ENCODE measurements at regions not wholly inside any gene's neighbourhood (a gene's known extent, or its start where the extent isn't known, plus 50 kb on each side); places are given as distances from the start of the nearest gene placed in this dataset.

DNA sequence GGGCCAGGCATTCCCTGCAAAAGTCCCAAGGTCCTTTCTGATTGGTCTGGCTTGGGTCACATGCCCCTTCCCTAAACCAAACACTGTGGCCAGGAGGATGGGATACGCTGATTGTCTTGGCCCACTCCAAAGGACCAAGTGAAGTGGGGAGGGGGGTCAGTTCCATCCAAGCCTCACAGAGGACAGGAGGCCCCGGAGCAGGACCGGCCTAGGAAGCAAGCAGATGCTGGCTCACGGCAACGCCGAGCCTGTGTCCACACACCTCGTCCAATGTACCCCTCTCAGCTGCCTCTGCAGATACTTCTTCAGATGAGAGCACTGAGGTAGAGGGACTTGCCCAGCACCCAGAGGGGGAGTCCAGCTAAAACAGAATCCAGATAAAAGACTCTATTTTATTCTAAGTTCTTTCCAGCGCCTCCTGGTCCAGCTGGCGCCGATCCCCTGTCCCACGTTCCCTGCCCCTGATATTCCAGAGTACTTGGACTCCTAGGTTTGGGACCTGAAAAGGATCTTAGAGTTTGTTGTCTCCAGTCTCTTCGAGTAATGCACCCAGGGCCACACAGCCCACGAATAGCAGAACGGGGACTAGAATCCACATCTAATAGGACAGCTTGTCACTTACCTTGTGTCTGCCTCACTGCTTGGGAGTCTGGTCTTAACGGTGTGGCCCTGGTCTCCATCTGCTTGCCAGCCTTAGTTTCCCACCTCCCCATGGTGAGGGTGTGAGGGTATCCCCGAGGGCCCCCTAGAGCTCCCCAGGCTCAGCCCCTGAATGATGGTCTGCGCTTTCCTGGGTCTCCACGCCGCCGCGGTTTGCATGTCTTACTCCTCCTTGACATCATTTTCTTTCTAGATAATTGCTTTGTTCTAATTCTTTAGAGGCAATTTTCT lies 72.4 kb upstream of the UNC5A start:
- no peak for ATAC-seq
- TF ChIP-seq ISL1 (CRISPR knock-in tag; IDR thresholded peaks at IDR 0.05): no peak
- TF ChIP-seq, protein P1, sequence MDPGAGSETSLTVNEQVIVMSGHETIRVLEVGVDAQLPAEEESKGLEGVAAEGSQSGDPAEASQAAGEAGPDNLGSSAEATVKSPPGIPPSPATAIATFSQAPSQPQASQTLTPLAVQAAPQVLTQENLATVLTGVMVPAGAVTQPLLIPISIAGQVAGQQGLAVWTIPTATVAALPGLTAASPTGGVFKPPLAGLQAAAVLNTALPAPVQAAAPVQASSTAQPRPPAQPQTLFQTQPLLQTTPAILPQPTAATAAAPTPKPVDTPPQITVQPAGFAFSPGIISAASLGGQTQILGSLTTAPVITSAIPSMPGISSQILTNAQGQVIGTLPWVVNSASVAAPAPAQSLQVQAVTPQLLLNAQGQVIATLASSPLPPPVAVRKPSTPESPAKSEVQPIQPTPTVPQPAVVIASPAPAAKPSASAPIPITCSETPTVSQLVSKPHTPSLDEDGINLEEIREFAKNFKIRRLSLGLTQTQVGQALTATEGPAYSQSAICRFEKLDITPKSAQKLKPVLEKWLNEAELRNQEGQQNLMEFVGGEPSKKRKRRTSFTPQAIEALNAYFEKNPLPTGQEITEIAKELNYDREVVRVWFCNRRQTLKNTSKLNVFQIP (CRISPR knock-in tag; IDR thresholded peaks at IDR 0.05; ENCODE audit: borderline replicate concordance, low read depth): no peak
- TF ChIP-seq TCF4 (CRISPR knock-in tag; IDR thresholded peaks at IDR 0.05; ENCODE audit: borderline replicate concordance): no peak
- TF ChIP-seq SNAI2 (CRISPR knock-in tag; IDR thresholded peaks at IDR 0.05): no peak
- no peak for TF ChIP-seq GLIS3 (CRISPR knock-in tag; IDR thresholded peaks at IDR 0.05)
- no peak for TF ChIP-seq ESRRG (CRISPR knock-in tag; IDR thresholded peaks at IDR 0.05)
- no peak for TF ChIP-seq ZC3H10 (CRISPR knock-in tag; IDR thresholded peaks at IDR 0.05)
- no peak for TF ChIP-seq RARB (CRISPR knock-in tag; IDR thresholded peaks at IDR 0.05)
- TF ChIP-seq ZFP30 (CRISPR knock-in tag; IDR thresholded peaks at IDR 0.05): no peak
- TF ChIP-seq, protein P2, sequence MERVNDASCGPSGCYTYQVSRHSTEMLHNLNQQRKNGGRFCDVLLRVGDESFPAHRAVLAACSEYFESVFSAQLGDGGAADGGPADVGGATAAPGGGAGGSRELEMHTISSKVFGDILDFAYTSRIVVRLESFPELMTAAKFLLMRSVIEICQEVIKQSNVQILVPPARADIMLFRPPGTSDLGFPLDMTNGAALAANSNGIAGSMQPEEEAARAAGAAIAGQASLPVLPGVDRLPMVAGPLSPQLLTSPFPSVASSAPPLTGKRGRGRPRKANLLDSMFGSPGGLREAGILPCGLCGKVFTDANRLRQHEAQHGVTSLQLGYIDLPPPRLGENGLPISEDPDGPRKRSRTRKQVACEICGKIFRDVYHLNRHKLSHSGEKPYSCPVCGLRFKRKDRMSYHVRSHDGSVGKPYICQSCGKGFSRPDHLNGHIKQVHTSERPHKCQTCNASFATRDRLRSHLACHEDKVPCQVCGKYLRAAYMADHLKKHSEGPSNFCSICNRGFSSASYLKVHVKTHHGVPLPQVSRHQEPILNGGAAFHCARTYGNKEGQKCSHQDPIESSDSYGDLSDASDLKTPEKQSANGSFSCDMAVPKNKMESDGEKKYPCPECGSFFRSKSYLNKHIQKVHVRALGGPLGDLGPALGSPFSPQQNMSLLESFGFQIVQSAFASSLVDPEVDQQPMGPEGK (CRISPR knock-in tag; IDR thresholded peaks at IDR 0.05; ENCODE audit: borderline replicate concordance): no peak

DNA sequence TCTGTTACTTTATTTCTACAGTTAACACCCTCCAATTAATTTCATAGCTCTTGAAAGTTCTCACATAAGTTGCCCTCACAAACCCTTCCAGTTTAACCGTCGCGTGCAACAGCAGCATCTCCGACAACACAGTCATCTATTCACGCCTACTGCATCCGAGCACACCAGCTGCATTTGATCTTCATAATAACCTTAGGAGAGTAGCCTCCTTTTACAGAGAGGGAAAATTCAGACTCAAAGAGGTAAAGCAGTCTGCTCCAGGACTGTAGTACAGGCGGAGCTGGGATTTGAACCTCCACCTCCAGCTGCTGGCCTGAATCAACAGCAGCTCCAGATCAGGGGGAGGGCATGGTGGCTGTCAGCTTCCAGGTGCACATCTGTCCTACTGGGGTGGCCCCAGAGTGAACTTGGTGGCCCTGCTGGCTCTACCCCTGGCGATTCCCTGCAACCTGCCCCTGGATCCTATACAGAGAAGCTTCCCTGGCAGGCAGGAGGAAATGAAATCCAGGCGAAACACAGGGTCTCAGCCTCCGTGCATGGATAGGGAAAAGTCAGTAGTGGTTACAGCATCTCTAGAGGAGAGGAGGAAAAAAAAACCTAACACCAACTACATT lies 71.6 kb upstream of the UNC5A start:
- no peak for TF ChIP-seq OSR1 (CRISPR knock-in tag; IDR thresholded peaks at IDR 0.05)
- TF ChIP-seq RARB (CRISPR knock-in tag; IDR thresholded peaks at IDR 0.05): no peak
- no peak for TF ChIP-seq PPARA (CRISPR knock-in tag; IDR thresholded peaks at IDR 0.05; ENCODE audit: borderline replicate concordance)
- TF ChIP-seq ZFP30 (CRISPR knock-in tag; IDR thresholded peaks at IDR 0.05): no peak
- no peak for ATAC-seq

DNA sequence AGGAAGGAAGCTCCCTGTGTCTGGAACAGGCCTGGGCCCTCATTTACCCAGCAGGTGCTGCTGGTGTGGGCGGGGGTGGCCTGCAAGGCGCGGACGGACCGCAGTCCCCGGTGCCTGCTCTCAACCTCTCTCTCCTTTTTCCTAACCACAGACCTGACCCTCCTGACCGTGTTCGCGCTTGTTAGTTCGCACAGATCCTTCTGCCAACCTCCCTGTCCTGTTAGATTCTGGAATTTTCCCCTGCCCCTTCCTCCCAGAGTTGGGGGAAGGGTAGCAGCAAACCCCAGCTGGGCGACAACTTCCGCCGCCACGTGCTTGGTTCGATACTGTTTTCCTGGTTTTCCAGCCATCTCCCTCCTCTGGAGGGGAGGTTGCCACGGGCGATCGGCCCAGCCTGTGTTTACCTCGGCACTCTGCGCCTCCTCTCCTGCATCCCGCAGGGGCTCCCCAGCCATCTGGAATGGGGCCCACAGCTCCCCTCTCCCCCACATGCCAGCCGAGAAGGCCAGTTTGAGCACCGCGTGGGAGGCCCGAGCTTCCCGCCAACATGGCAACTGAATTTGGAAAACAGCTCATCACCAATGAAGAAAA lies 70.8 kb upstream of the UNC5A start:
- TF ChIP-seq, protein P1 (CRISPR knock-in tag; IDR thresholded peaks at IDR 0.05; ENCODE audit: borderline replicate concordance, low read depth): no peak
- no peak for TF ChIP-seq GLIS3 (CRISPR knock-in tag; IDR thresholded peaks at IDR 0.05)
- ATAC-seq: no peak

DNA sequence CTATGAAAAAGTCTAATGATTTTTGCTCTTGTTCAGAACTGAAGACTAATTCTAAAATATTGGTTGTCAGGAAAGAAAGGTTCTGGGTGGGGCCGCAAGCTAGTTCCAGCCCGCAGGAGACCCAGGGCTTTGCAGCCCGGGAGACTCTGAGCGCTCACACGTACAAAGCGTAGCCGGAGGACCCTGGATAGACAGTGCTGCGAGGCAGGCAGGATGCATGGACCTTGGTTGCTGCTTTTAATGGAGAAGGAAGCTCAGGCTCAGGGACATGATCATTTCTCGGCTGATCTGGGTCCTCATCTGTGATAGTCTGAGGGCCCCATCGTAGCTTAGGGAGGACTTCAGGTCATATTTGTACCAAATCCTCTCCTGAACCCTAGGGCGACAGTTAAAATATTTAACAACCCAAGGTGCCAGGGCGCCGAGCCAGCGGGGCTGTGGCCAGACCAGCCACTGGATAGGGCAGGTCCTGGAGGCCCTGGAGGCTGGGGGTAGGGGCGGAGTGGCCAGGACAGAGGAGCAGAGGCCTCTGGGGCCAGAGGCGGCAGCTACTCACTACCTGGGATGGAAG lies 70.1 kb upstream of the UNC5A start:
- no peak for ATAC-seq
- TF ChIP-seq, protein P3, sequence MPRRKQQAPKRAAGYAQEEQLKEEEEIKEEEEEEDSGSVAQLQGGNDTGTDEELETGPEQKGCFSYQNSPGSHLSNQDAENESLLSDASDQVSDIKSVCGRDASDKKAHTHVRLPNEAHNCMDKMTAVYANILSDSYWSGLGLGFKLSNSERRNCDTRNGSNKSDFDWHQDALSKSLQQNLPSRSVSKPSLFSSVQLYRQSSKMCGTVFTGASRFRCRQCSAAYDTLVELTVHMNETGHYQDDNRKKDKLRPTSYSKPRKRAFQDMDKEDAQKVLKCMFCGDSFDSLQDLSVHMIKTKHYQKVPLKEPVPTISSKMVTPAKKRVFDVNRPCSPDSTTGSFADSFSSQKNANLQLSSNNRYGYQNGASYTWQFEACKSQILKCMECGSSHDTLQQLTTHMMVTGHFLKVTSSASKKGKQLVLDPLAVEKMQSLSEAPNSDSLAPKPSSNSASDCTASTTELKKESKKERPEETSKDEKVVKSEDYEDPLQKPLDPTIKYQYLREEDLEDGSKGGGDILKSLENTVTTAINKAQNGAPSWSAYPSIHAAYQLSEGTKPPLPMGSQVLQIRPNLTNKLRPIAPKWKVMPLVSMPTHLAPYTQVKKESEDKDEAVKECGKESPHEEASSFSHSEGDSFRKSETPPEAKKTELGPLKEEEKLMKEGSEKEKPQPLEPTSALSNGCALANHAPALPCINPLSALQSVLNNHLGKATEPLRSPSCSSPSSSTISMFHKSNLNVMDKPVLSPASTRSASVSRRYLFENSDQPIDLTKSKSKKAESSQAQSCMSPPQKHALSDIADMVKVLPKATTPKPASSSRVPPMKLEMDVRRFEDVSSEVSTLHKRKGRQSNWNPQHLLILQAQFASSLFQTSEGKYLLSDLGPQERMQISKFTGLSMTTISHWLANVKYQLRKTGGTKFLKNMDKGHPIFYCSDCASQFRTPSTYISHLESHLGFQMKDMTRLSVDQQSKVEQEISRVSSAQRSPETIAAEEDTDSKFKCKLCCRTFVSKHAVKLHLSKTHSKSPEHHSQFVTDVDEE (CRISPR knock-in tag; IDR thresholded peaks at IDR 0.05): no peak
- TF ChIP-seq ZFP3 (CRISPR knock-in tag; IDR thresholded peaks at IDR 0.05): no peak
- no peak for TF ChIP-seq TOX (CRISPR knock-in tag; IDR thresholded peaks at IDR 0.05; ENCODE audit: borderline replicate concordance)
- no peak for TF ChIP-seq ZNF8 (CRISPR knock-in tag; IDR thresholded peaks at IDR 0.05)
- no peak for TF ChIP-seq ZFP30 (CRISPR knock-in tag; IDR thresholded peaks at IDR 0.05)
- TF ChIP-seq, protein P4, sequence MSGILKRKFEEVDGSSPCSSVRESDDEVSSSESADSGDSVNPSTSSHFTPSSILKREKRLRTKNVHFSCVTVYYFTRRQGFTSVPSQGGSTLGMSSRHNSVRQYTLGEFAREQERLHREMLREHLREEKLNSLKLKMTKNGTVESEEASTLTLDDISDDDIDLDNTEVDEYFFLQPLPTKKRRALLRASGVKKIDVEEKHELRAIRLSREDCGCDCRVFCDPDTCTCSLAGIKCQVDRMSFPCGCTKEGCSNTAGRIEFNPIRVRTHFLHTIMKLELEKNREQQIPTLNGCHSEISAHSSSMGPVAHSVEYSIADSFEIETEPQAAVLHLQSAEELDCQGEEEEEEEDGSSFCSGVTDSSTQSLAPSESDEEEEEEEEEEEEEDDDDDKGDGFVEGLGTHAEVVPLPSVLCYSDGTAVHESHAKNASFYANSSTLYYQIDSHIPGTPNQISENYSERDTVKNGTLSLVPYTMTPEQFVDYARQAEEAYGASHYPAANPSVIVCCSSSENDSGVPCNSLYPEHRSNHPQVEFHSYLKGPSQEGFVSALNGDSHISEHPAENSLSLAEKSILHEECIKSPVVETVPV (CRISPR knock-in tag; IDR thresholded peaks at IDR 0.05): no peak
- TF ChIP-seq ZNF565 (CRISPR knock-in tag; conservative IDR thresholded peaks at IDR 0.05; ENCODE audit: low read depth): no peak
- TF ChIP-seq ZNF70 (CRISPR knock-in tag; IDR thresholded peaks at IDR 0.05): no peak
- no peak for TF ChIP-seq SNAI2 (CRISPR knock-in tag; IDR thresholded peaks at IDR 0.05)
